Activated T-cell treated with anti-CD3 and anti-CD28 coated beads, Interleukin-2, amount 50 U/mL, for 24 hours (primary cell): ENCODE measurements at regions not wholly inside any gene's neighbourhood (a gene's known extent, or its start where the extent isn't known, plus 50 kb on each side); places are given as distances from the start of the nearest gene placed in this dataset.
"Not testable (repeated sequence)": the region's sequence is repeated elsewhere in the genome, so short reads cannot be mapped to it uniquely, and the experiment has no call there.

Source experiments
- DNase-seq: peaks from one replicate; pipeline ENCODE4 v3.0.0-alpha.2; 2020
- H3K27ac Mint-ChIP-seq: 2 replicates; pipeline ENCODE4 v1.8.0; 2020; ENCODE audit warnings: mild to moderate bottlenecking, mixed read lengths
- H3K27me3 Mint-ChIP-seq: 2 replicates; pipeline ENCODE4 v1.8.0; 2020; ENCODE audit warnings: mixed read lengths
- H3K36me3 Mint-ChIP-seq: 2 replicates; pipeline ENCODE4 v1.8.0; 2020; ENCODE audit warnings: low read depth, mixed read lengths
- H3K4me1 Mint-ChIP-seq: 2 replicates; pipeline ENCODE4 v1.8.0; 2020; ENCODE audit warnings: low read depth, mixed read lengths
- H3K4me3 Mint-ChIP-seq: 2 replicates; pipeline ENCODE4 v1.8.0; 2020; ENCODE audit warnings: mild to moderate bottlenecking, moderate library complexity, mixed read lengths
- H3K9me3 Mint-ChIP-seq: 2 replicates; pipeline ENCODE4 v1.8.0; 2020; ENCODE audit warnings: mixed read lengths

DNA sequence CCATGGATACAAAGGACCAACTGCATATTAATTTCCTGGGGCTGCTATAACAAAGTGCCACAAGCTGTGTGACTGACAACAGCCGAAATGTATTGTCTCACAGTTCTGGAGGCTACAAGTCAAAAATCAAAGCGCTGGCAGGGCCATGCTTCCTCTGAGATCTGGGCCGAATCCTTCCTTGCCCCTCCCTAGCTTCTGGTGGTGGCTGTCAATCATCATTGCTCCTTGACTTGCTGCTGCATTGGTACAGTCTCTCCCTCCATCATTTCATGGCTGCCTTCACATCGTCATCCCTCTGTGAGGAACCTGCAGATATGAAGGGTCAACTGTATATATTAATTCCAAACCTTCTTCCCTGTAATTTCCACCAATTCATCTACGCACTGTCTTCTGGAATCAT lies 118.3 kb downstream of the EXOC5 start:
- Mint-ChIP-seq H3K9me3 (no peaks in the 10 kb centered on the region), H3K36me3 (no peaks in the 10 kb centered on the region), H3K4me1 (no peaks in the 10 kb centered on the region), H3K4me3 (no peak overlapping the region), H3K27me3 (peaks cover 7% of the 10 kb centered on the region), H3K27ac (no peak overlapping the region)
- no peak for DNase-seq

DNA sequence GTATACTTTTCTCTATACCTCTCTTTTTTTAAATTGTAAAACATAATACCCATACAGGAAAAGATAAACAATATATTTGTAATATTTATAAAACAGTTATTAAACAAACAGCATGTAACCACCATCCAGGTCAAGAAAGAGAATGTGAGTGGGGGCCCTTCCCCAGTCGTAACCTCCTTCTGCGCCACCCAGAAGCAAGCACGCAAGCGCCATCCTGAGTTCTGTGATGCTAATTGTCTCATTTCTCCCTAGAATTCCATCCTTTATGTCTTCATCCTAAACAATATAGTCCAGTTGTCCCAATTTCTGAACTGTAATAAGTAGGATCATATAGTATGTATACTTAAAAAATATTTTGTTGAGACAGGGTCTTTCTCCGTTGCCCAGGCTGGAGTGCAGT lies 129.5 kb downstream of the EXOC5 start:
- no peak for DNase-seq
- no peaks in the 10 kb centered on the region for H3K9me3 Mint-ChIP-seq
- H3K27ac Mint-ChIP-seq: no peak overlapping the region
- no peaks in the 10 kb centered on the region for H3K36me3 Mint-ChIP-seq
- H3K4me3 Mint-ChIP-seq: no peak overlapping the region
- no peaks in the 10 kb centered on the region for H3K4me1 Mint-ChIP-seq
- H3K27me3 Mint-ChIP-seq: no peaks in the 10 kb centered on the region

DNA sequence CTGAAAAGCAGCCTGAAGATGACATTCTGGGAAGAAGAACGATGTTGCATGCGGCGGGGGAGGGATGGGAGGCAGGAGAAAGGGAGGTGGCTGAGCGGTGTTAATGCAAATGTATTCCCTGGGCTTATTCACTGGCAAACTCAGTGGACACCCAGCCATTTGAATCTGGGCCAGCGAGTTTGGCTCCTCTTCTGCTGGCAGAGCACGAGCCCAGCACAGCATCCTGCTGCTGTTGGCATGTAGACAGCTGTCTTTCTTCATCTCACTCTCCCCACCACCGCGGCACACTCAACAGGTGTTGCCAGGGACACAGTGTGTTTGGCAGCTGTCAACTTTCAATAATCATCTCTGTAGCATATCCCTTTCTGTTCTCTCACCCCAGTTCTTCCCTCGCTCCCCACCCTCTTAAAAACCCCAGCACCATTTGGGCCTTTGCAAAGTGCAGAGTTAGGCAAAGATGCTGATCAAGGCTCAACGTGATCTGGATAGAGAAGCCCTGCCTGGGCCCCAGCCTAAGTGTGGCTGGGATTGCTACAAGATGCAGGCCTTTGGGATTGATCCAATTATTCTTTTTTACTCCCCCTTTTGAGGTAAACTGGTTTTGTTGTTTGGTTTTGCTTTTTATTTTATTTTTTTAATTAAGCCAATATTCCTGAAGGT lies 131.9 kb downstream of the EXOC5 start:
- Mint-ChIP-seq H3K27me3 (peaks cover 2% of the 10 kb centered on the region), H3K36me3 (no peaks in the 10 kb centered on the region), H3K4me1 (no peaks in the 10 kb centered on the region)

DNA sequence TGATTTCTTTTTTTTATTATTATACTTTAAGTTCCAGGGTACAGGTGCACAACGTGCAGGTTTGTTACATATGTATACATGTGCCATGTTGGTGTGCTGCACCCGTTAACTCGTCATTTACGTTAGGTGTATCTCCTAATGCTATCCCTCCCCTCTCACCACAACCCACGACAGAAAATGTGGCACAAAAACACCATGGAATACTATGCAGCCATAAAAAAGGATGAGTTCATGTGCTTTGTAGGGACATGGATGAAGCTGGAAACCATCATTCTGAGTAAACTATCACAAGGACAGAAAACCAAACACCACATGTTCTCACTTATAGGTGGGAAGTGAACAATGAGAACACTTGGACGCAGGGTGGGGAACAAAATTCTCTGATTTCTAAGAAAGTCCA lies 140.9 kb downstream of the EXOC5 start:
- not testable (repeated sequence) for H3K27me3 Mint-ChIP-seq, DNase-seq, H3K36me3 Mint-ChIP-seq, H3K4me3 Mint-ChIP-seq, H3K27ac Mint-ChIP-seq, H3K9me3 Mint-ChIP-seq, H3K4me1 Mint-ChIP-seq

More for the DNA sequence above, 131.9 kb downstream of the EXOC5 start:
- Mint-ChIP-seq H3K27ac (no peak overlapping the region), H3K4me3 (no peak overlapping the region), H3K9me3 (no peaks in the 10 kb centered on the region)
- DNase-seq: no peak

DNA sequence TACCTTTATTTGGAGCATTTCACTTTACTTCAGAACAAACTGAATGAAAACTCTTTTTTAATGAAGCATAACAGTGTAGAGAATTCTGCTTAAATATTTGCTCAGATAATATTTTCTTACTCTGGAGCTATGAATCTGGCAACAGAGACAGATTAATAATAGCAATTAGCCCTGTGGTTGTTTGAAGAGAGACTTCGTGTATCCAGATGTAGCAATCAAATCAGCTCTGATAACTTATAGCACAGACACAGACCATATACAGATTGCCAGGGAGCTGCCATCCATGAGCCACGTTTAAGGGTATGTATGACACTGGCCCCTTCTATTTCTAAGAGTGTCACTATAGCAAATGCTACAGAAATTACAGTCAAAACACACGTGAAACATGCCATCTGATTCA lies 146.6 kb downstream of the EXOC5 start:
- Mint-ChIP-seq H3K4me1 (no peaks in the 10 kb centered on the region), H3K4me3 (no peak overlapping the region)
- no peak for DNase-seq

DNA sequence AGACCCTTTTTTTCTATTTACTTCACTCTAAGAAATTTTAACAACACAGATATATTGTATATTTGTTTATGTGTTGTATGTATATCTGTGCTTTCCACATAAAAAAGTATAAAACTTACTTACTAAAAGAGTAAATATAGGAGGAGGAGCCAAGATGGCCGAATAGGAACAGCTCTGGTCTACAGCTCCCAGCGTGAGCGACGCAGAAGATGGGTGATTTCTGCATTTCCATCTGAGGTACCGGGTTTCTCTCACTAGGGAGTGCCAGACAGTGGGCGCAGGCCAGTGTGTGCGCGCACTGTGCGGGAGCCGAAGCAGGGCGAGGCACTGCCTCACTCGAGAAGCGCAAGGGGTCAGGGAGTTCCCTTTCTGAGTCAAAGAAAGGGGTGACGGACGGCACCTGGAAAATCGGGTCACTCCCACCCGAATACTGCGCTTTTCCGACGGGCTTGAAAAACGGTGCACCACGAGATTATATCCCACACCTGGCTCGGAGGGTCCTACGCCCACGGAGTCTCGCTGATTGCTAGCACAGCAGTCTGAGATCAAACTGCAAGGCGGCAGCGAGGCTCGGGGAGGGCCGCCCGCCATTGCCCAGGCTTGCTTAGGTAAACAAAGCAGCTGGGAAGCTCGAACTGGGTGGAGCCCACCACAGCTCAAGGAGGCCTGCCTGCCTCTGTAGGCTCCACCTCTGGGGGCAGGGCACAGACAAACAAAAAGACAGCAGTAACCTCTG lies 156.5 kb downstream of the EXOC5 start:
- not testable (repeated sequence) for H3K36me3 Mint-ChIP-seq, DNase-seq

More for the DNA sequence above, 146.6 kb downstream of the EXOC5 start:
- Mint-ChIP-seq H3K27ac (no peak overlapping the region), H3K36me3 (no peaks in the 10 kb centered on the region), H3K27me3 (peaks cover 16% of the 10 kb centered on the region), H3K9me3 (no peaks in the 10 kb centered on the region)

DNA sequence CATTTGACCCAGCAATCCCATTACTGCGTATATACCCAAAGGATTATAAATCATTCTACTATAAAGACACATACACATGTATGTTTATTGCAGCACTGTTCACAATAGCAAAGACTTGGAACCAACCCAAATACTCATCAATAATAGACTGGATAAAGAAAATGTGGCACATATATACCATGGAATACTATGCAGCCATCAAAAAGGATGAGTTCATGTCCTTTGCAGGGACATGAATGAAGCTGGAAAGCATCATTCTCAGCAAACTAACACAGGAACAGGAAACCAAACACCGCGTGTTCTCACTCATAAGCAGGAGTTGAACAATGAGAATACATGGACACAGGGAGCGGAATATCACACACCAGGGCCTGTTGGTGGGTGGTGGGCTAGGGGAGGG lies 158.3 kb downstream of the EXOC5 start:
- not testable (repeated sequence) for H3K9me3 Mint-ChIP-seq, DNase-seq, H3K27ac Mint-ChIP-seq, H3K36me3 Mint-ChIP-seq, H3K4me3 Mint-ChIP-seq, H3K4me1 Mint-ChIP-seq
- peaks cover 23% of the 10 kb centered on the region for H3K27me3 Mint-ChIP-seq

More for the DNA sequence above, 156.5 kb downstream of the EXOC5 start:
- H3K9me3 Mint-ChIP-seq, H3K27ac Mint-ChIP-seq, H3K27me3 Mint-ChIP-seq, H3K4me1 Mint-ChIP-seq, H3K4me3 Mint-ChIP-seq: not testable (repeated sequence)

DNA sequence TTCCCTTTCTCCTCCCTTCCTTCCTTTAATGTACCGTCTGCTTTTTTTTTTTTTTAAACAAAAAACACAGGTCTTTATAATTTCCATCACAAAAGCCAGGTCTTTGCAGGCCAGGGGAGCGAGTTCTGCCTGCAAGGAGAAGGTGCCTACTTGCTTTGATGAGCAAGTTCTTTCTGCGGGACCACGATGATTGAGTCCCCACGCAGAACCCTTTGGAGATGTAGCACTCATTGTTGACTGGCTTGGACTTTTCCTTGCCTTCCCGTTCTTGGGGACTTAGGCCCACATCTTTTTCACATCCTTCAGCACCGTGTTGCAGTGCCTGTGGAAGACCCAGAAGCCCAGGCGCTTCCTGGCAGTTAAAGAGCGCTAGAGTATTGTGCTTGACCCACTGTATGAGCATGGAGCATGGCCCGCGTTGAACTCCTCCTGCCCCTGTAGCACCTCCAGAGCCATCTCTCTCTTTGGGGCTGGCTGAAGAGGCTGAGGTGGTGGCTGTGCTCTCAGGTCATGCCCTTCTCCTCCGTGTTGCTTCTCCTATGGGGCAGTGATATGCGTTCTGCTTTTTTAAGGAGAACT lies 177.6 kb downstream of the EXOC5 start:
- no peaks in the 10 kb centered on the region for H3K36me3 Mint-ChIP-seq
- H3K4me3 Mint-ChIP-seq: no peak overlapping the region
- H3K27ac Mint-ChIP-seq: no peak overlapping the region
- peaks cover 2% of the 10 kb centered on the region for H3K27me3 Mint-ChIP-seq
- peaks cover 5% of the 10 kb centered on the region for H3K9me3 Mint-ChIP-seq
- H3K4me1 Mint-ChIP-seq: no peaks in the 10 kb centered on the region
- no peak for DNase-seq

DNA sequence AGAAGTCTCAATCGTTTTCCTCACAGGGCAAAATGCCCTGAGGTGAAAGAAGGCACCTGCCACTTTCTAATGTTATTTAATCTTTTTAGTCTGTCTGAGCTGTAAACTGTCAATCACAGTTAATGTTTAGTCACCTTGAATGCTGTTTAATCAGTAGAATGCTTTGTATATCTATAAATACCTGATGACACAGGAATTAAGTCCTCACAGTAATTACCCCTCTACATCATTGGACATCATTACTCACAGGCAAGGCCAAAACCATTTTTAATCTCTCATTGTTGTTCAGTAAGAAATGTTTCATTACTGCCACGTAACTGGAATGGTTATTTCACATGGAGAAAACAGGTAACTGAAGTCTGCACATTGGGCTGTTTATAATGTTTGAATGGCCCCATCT lies 178.8 kb downstream of the EXOC5 start:
- no peak overlapping the region for H3K27ac Mint-ChIP-seq
- peaks cover 11% of the 10 kb centered on the region for H3K27me3 Mint-ChIP-seq
- no peaks in the 10 kb centered on the region for H3K36me3 Mint-ChIP-seq
- H3K4me1 Mint-ChIP-seq: no peaks in the 10 kb centered on the region
- DNase-seq: no peak
- H3K9me3 Mint-ChIP-seq: peaks cover 1% of the 10 kb centered on the region
- no peak overlapping the region for H3K4me3 Mint-ChIP-seq

DNA sequence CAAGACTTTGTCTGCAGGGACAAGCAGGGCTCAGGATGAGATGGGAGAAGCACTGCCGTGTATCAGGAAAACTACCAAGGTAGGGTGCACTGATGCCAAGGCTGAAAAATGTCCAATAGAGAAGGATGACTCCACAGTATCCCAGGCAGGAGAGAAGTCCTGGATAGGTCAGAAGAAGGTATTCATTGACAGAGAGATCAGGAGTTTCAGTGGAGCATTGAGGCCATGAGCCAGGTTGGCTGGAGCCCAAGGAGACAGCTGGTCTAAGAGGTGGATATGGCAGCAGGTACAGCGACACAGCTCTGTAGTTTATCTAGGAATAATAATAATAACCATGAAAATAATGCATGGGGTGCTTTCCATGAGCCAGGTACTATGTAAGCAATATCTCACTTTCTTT lies 180.9 kb downstream of the EXOC5 start:
- Mint-ChIP-seq H3K36me3 (no peaks in the 10 kb centered on the region), H3K27me3 (peaks cover 22% of the 10 kb centered on the region), H3K9me3 (no peaks in the 10 kb centered on the region), H3K4me3 (no peak overlapping the region), H3K4me1 (no peaks in the 10 kb centered on the region), H3K27ac (no peak overlapping the region)
- DNase-seq: no peak

DNA sequence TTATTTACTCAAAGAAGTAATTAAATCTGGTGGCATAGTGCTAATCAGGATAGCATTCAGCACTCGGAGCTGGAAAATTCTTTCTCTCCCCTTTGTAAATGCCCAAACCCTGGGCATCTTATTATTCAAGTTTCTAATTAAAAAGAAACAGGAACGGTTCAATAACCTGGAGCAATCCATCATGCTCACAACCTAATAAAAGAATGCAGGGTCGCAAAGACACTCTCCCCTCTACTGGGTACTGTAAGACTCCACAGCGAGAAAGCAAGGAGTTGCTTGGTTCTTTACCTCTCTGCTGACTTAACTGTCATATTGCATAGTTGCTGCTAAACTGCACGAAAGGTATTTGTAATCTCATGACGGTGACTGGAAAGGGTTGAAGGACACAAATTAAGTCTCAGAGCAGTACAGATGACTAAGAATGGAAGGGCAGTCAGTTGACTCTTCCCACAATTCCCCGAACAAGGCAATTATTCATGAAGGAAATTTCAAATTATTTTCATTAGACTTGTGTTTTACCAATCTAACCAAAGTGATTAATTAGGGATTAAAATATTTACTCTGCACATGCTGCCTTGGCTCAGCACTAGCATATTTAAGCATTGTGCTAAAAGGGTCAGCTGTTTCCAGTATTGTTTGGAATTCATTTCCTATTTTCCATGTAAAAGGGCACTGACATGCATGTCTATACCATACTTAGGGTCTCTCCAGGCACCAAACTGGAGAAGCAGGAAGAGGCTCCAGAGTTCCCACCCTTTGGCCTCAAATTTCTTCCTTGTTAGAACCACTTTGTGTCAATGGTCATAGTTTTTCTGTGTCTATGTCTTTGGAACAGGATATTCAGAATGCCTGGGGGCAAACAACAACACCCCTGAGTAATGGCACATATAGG lies 182.2 kb downstream of the EXOC5 start:
- H3K27me3 Mint-ChIP-seq: peaks cover 22% of the 10 kb centered on the region
- H3K36me3 Mint-ChIP-seq: no peaks in the 10 kb centered on the region
- no peak overlapping the region for H3K4me3 Mint-ChIP-seq
- no peak for DNase-seq
- H3K9me3 Mint-ChIP-seq: no peaks in the 10 kb centered on the region
- no peaks in the 10 kb centered on the region for H3K4me1 Mint-ChIP-seq
- no peak overlapping the region for H3K27ac Mint-ChIP-seq

DNA sequence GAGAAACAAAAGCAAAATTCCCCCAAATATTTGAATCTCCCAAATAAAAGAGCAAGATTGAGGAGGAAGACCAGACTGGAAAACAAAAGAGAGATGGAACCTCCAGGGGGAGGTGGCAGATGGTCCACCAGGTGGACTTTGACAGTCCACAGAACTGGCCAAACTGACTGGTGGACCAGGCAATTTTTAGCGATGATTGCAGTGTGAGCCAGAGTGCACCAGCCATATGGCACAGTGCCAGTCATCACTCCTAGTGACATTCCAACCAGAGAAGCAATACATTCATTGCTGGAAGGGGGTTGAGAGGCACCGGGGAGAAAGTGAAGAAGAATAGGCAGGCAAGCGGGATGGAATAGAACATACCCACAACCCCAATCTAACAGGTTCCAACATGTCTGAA lies 182.9 kb downstream of the EXOC5 start:
- H3K9me3 Mint-ChIP-seq: no peaks in the 10 kb centered on the region
- no peak overlapping the region for H3K27ac Mint-ChIP-seq
- no peaks in the 10 kb centered on the region for H3K36me3 Mint-ChIP-seq
- no peaks in the 10 kb centered on the region for H3K4me1 Mint-ChIP-seq
- DNase-seq: no peak
- no peak overlapping the region for H3K4me3 Mint-ChIP-seq
- H3K27me3 Mint-ChIP-seq: peaks cover 22% of the 10 kb centered on the region

DNA sequence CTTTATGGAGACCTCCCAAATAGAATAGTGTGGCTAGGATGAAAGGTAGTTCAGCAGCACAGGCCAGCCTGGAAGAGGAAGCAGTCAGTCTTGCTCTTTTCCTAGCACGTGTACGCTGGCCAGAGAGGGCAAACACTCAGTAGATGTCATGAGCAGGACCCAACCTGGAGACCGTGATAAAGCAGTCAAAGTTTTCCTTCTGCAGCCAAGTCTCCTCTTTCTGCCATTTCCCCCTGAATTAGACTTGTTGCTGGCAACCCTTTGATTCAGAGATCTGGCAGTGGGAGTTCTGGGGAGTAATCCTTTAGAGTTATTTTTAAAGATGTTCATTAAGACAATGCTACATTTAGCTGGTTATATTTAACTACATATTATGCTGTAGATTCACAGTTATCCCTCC lies 183.7 kb downstream of the EXOC5 start:
- Mint-ChIP-seq H3K9me3 (no peaks in the 10 kb centered on the region), H3K4me1 (no peaks in the 10 kb centered on the region), H3K36me3 (no peaks in the 10 kb centered on the region), H3K27me3 (peaks cover 20% of the 10 kb centered on the region), H3K4me3 (no peak overlapping the region), H3K27ac (no peak overlapping the region)
- no peak for DNase-seq

DNA sequence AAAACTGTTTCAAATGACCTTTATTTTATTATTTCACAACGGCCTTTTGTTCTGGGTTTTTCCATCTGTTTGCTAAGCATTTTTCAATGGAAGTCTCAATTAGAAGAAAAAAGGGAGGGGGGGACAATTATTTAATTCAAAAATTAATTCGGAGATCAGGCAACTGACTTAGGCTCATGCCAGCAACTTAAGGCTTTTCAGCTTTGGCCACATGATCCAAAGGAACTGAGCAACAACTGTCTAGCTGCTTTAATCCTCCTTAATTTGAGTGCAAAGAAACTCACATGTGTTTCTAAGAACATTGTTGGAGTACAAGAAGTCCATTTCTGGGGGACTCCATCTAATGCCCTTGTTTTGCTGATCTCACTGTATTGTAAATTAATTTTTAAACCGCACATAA lies 188.0 kb downstream of the EXOC5 start:
- Mint-ChIP-seq H3K36me3 (no peaks in the 10 kb centered on the region), H3K4me1 (no peaks in the 10 kb centered on the region), H3K27me3 (peaks cover 23% of the 10 kb centered on the region), H3K4me3 (no peak overlapping the region), H3K27ac (no peak overlapping the region), H3K9me3 (no peaks in the 10 kb centered on the region)
- DNase-seq: no peak
